Activated T-cell treated with anti-CD3 and anti-CD28 coated beads, Interleukin-2, amount 50 U/mL, for 72 hours (primary cell): ENCODE measurements at regions not wholly inside any gene's neighbourhood (a gene's known extent, or its start where the extent isn't known, plus 50 kb on each side); places are given as distances from the start of the nearest gene placed in this dataset.
"Not testable (repeated sequence)": the region's sequence is repeated elsewhere in the genome, so short reads cannot be mapped to it uniquely, and the experiment has no call there.

ENCODE experiments used
- ATAC-seq, 2 donors: fragments of 150-1000 bp; cut with Tn5 transposase; replicated peaks in 1 of 2; 2 replicates each; pipeline ENCODE4 v1.10.0; 2021; ENCODE audit warnings: moderate library complexity in 2 of 2, mild to moderate bottlenecking in 1 of 2
- DNase-seq, 2 donors: peaks; one replicate each; pipeline ENCODE4 v3.0.0; 2021 to 2022; ENCODE audit warnings: mixed read lengths in 1 of 2
- H3K27ac Mint-ChIP-seq: one replicate; pipeline ENCODE4 v1.8.0; 2022; ENCODE audit warnings: mild to moderate bottlenecking, moderate library complexity, mixed read lengths
- H3K27me3 Mint-ChIP-seq: one replicate; pipeline ENCODE4 v1.8.0; 2022; ENCODE audit warnings: low read depth, mixed read lengths
- H3K36me3 Mint-ChIP-seq, 2 donors: one replicate each; pipeline ENCODE4 v1.8.0; 2022; ENCODE audit warnings: mixed read lengths in 2 of 2, mild to moderate bottlenecking in 1 of 2; ENCODE audit not compliant: insufficient read depth in 2 of 2
- H3K4me1 Mint-ChIP-seq: one replicate; pipeline ENCODE4 v1.8.0; 2022; ENCODE audit warnings: low read depth, mixed read lengths
- H3K4me3 Mint-ChIP-seq, 2 donors: one replicate each; pipeline ENCODE4 v1.8.0; 2022; ENCODE audit warnings: mild to moderate bottlenecking in 2 of 2, mixed read lengths in 2 of 2, moderate library complexity in 2 of 2
- H3K9me3 Mint-ChIP-seq, 2 donors: one replicate each; pipeline ENCODE4 v1.8.0; 2022; ENCODE audit warnings: mixed read lengths in 2 of 2

- H3K4me1 Mint-ChIP-seq, DNase-seq, H3K9me3 Mint-ChIP-seq, H3K4me3 Mint-ChIP-seq, H3K36me3 Mint-ChIP-seq, ATAC-seq, H3K27ac Mint-ChIP-seq: not testable (repeated sequence)
- peaks cover 33% of the 10 kb centered on the region for H3K27me3 Mint-ChIP-seq
These were observed 232.9 kb upstream of the RASGRP1 start for GRCh38 chr15:38797506-38797905.

DNA sequence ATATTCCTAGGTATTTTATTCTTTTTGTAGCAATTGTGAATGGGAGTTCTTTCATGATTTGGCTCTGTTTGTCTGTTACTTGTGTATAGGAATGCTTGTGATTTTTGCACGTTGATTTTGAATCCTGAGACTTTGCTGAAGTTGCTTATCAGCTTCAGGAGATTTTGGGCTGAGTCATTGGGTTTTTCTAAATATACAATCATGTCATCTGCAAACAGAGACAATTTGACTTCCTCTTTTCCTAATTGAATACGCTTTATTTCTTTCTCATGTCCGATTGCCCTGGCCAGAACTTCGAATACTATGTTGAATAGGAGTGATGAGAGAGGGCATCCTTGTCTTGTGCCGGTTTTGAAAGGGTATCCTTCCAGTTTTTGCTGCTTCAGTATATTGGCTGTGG is 234.6 kb upstream of the RASGRP1 start:
- DNase-seq, result not testable (repeated sequence)
- H3K27me3 Mint-ChIP-seq, result peaks cover 35% of the 10 kb centered on the region

GRCh38 chr15:38809621-38810020 is 245.0 kb upstream of the RASGRP1 start:
- Mint-ChIP-seq H3K36me3 (no peaks in the 10 kb centered on the region), H3K9me3 (no peaks in the 10 kb centered on the region), H3K27ac (no peak overlapping the region), H3K4me1 (no peaks in the 10 kb centered on the region), H3K27me3 (peaks cover 6% of the 10 kb centered on the region), H3K4me3 (no peak overlapping the region)
- ATAC-seq, result no peak
- no peak for DNase-seq

More for the DNA sequence above, 234.6 kb upstream of the RASGRP1 start:
- not testable (repeated sequence) for H3K9me3 Mint-ChIP-seq, H3K4me3 Mint-ChIP-seq, H3K27ac Mint-ChIP-seq, H3K4me1 Mint-ChIP-seq, ATAC-seq, H3K36me3 Mint-ChIP-seq

- Mint-ChIP-seq H3K36me3 (no peaks in the 10 kb centered on the region), H3K4me1 (no peaks in the 10 kb centered on the region), H3K9me3 (no peaks in the 10 kb centered on the region), H3K27ac (no peak overlapping the region), H3K4me3 (no peak overlapping the region), H3K27me3 (peaks cover 11% of the 10 kb centered on the region)
- DNase-seq, result no peak
- no peak for ATAC-seq
These were observed 246.1 kb upstream of the RASGRP1 start for GRCh38 chr15:38810686-38811085.

DNA sequence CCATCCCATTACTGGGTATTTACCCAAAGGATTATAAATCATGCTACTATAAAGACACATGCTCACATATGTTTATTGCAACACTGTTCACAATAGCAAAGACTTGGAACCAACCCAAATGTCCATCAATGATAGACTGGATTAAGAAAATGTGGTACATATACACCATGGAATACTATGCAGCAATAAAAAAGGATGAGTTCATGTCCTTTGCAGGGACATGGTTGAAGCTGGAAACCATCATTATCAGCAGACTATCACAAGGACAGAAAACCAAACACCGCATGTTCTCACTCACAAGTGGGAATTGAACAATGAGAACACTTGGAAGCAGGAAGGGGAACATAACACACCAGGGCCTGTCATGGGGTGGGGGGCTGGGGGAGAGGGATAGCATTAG is 249.6 kb upstream of the RASGRP1 start:
- not testable (repeated sequence) for H3K9me3 Mint-ChIP-seq, DNase-seq, ATAC-seq, H3K36me3 Mint-ChIP-seq, H3K27ac Mint-ChIP-seq, H3K4me3 Mint-ChIP-seq
- Mint-ChIP-seq H3K4me1 (peaks cover 10% of the 10 kb centered on the region), H3K27me3 (peaks cover 20% of the 10 kb centered on the region)

- Mint-ChIP-seq H3K27me3 (peaks cover 20% of the 10 kb centered on the region), H3K9me3 (no peaks in the 10 kb centered on the region), H3K4me3 (no peak overlapping the region), H3K4me1 (peaks cover 10% of the 10 kb centered on the region), H3K27ac (no peak overlapping the region), H3K36me3 (no peaks in the 10 kb centered on the region)
- ATAC-seq (no peak), DNase-seq (no peak)
These were observed 250.3 kb upstream of the RASGRP1 start for GRCh38 chr15:38814891-38815290.

DNA sequence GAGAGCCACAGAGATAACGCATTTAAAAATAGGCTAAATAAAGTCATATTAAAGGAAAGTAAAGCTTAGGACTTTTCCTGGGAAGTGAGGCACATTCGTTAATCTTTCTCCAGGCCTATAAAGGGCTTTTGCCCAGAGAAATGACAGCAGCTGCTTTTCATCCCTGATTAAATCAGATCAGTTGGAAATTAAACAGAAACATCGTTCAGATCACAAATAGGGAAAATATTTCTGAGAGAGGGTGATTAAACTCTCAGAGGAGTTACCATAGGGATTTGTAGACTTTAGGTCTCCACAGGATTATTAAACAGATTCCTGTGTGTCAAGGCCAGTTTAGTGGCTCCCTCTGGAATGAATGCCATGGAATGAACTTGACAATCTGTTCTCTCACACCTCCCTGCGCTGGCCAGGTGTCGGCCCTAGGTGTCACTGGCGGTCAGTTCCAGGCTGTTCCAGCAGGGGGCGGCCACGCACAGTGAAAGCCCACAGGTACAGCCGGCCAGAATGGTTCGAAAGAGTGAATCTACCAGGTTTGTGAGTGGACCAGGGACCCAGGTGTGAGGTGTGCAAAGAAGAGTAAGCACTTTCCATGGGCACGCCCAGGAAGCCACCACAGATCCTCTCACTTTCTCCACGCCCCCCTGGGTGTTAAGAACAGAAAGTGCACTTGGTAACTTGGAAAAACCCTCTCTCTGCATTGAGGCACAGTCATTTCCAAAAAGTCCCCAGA is 253.0 kb upstream of the RASGRP1 start:
- ATAC-seq (peak; percentile 93 to 96), DNase-seq (peak; percentile 83 to 88)
- no peaks in the 10 kb centered on the region for H3K9me3 Mint-ChIP-seq
- peaks cover 13% of the 10 kb centered on the region for H3K27me3 Mint-ChIP-seq
- peaks cover 10% of the 10 kb centered on the region for H3K4me1 Mint-ChIP-seq
- peak overlapping the region in 1 of 2 donors; percentile 24 for H3K4me3 Mint-ChIP-seq
- no peaks in the 10 kb centered on the region for H3K36me3 Mint-ChIP-seq
- no peak overlapping the region for H3K27ac Mint-ChIP-seq

DNA sequence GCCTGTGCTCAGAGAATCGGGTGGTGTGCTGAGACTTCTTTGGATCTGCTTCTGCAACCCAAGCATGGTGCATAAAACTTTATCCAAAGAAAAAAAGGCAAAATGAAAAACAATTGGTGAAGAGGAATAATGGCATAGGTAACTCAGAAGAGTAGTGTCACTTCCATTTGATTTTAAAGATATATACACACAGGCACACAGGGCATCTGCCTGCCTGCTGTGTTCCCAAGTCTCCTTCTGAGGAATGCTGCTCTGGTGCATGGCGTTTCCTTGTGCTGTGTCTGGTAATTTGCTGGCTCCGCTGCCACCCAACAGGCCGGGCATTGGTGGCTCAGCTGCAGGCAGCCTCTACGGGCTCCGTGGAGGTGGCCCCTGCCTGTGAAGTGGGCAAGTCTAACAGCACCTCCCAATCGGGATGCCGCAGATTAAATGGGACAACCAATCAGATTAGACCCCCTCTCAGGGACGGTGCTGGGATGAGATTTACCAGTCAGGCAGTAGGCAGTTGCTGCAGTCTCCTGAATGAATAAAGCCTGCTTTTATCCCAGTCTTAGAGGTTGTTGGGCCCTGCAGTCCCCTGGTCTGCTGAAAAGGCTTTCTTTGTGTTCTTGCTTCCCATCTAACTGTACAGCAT is 253.7 kb upstream of the RASGRP1 start:
- H3K36me3 Mint-ChIP-seq, result no peaks in the 10 kb centered on the region
- peak; percentile 8 to 22 for ATAC-seq
- DNase-seq, result no peak
- no peaks in the 10 kb centered on the region for H3K9me3 Mint-ChIP-seq
- H3K4me3 Mint-ChIP-seq, result peak overlapping the region in 1 of 2 donors; percentile 24
- H3K4me1 Mint-ChIP-seq, result peaks cover 10% of the 10 kb centered on the region
- no peak overlapping the region for H3K27ac Mint-ChIP-seq
- H3K27me3 Mint-ChIP-seq, result peaks cover 13% of the 10 kb centered on the region

DNA sequence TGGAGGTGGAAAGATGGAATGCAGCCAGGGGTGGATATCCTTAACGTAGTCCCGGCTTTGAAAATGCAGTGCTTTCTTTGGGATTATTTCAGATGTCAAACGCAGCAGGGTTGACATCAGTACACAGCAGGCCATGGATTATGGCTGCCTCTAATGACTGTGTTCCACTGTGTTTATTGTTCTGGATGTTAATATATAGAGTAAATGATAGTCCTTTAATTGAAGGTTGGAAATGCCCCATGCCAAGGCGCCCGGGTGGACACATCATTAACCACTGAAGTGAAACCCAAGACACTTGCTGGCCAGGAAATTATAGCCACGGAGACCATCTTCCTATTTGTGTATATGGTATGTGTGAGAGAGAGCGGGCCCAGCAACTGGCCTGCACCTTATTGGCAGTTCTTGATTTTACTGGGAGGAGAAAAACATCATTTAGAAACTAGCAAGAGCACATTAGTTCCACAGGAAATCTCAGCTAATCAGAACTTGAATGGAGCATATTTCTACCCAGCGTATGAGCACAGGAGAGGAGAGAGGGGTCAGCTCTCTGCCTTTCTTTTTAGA is 254.9 kb upstream of the RASGRP1 start:
- no peak for DNase-seq

DNA sequence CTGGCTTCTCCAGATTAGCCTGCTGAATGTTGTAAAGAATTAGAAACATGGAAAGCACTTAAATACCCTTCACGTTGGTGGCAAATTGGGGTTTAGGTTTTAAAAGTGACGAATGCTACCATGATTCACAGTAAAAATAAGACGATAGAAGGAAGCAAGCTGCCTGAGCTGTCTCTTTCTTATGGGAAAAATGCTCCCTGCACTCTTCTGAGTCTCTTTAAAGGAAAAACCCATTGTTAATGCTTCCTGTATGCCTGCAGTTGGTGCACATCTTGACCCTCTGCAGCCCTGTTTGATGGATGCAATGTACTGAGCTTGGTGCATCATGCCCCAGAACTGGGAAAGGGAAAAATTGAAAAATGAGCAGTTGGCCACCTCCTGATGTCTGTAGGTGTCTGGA is 258.6 kb upstream of the RASGRP1 start:
- H3K4me1 Mint-ChIP-seq, result peaks cover under 1% of the 10 kb centered on the region
- no peak for ATAC-seq
- H3K27me3 Mint-ChIP-seq, result peaks cover 25% of the 10 kb centered on the region
- no peaks in the 10 kb centered on the region for H3K9me3 Mint-ChIP-seq
- DNase-seq, result no peak
- H3K36me3 Mint-ChIP-seq, result no peaks in the 10 kb centered on the region
- H3K4me3 Mint-ChIP-seq, result no peak overlapping the region
- H3K27ac Mint-ChIP-seq, result no peak overlapping the region

More for the DNA sequence above, 254.9 kb upstream of the RASGRP1 start:
- Mint-ChIP-seq H3K4me1 (peaks cover 10% of the 10 kb centered on the region), H3K27me3 (peaks cover 13% of the 10 kb centered on the region), H3K9me3 (no peaks in the 10 kb centered on the region), H3K4me3 (no peak overlapping the region), H3K36me3 (no peaks in the 10 kb centered on the region), H3K27ac (no peak overlapping the region)
- no peak for ATAC-seq

DNA sequence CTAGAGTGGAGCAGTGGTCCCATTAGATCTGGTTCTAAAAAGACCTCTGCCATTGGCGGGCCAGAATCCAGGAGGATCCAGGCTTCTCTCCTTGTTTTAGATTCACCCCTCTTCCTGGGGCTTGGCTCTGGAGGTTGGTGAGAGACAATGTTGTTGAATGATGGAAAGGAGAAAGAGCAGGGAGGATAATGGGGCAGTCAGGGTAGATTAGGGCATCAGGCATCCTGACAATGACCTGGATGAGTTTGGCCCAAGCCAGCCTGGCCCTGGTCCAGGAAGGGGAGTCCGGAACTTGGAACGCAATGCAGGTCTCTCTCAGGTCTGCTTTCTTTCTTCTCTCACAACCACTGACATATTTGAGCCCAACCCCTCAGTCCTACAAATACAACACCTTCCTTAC is 260.1 kb upstream of the RASGRP1 start:
- H3K27me3 Mint-ChIP-seq, result peaks cover 25% of the 10 kb centered on the region
- no peaks in the 10 kb centered on the region for H3K4me1 Mint-ChIP-seq
- H3K27ac Mint-ChIP-seq, result no peak overlapping the region
- H3K4me3 Mint-ChIP-seq, result no peak overlapping the region
- no peaks in the 10 kb centered on the region for H3K9me3 Mint-ChIP-seq
- H3K36me3 Mint-ChIP-seq, result no peaks in the 10 kb centered on the region
- no peak for ATAC-seq
- DNase-seq, result no peak

GRCh38 chr15:38826880-38827279 is 262.3 kb upstream of the RASGRP1 start:
- DNase-seq (no peak), ATAC-seq (no peak)
- Mint-ChIP-seq H3K36me3 (no peaks in the 10 kb centered on the region), H3K4me1 (no peaks in the 10 kb centered on the region), H3K27ac (no peak overlapping the region), H3K27me3 (peaks cover 25% of the 10 kb centered on the region), H3K9me3 (no peaks in the 10 kb centered on the region), H3K4me3 (no peak overlapping the region)

DNA sequence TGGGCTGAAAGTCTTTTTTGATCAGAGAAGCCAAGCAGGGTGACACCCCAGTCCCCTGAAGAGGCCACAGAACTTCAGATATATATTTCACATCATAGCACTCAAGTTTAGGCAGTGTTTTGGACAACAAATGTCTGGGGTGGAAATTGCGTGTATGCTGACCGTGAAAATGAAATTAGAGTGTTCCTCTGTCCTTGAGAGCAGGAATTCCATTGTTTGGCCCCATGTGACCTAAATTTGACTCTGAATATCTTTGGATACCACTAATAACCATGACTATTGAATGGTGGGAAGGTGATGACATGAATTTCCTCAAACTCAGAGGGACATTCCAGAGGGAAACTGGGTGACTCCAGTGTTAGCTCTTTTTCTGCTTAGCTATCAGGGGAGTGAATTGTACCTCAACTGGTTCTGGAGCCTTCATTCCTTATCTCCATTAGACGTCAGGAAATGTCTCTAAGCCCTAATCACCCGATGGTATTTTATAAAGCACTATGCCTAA is 263.5 kb upstream of the RASGRP1 start:
- peaks cover 25% of the 10 kb centered on the region for H3K27me3 Mint-ChIP-seq
- H3K4me3 Mint-ChIP-seq, result no peak overlapping the region
- no peak for ATAC-seq

More for the DNA sequence above, 263.5 kb upstream of the RASGRP1 start:
- no peaks in the 10 kb centered on the region for H3K4me1 Mint-ChIP-seq
- no peak overlapping the region for H3K27ac Mint-ChIP-seq
- H3K9me3 Mint-ChIP-seq, result peaks cover 2% of the 10 kb centered on the region in 2 donors
- H3K36me3 Mint-ChIP-seq, result peaks cover 0 to 2% of the 10 kb centered on the region in 2 donors
- no peak for DNase-seq
